ENCODE measurements at regions not wholly inside any gene's neighbourhood (a gene's known extent, or its start where the extent isn't known, plus 50 kb on each side); places are given as distances from the start of the nearest gene placed in this dataset.

GRCh38 chr4:188534297-188534696 is 395.1 kb downstream of the TRIML1 start:
- DNase-seq (ENCODE audit: low read depth in 3 of 3, low spot score in 1 of 3), result no peak

DNA sequence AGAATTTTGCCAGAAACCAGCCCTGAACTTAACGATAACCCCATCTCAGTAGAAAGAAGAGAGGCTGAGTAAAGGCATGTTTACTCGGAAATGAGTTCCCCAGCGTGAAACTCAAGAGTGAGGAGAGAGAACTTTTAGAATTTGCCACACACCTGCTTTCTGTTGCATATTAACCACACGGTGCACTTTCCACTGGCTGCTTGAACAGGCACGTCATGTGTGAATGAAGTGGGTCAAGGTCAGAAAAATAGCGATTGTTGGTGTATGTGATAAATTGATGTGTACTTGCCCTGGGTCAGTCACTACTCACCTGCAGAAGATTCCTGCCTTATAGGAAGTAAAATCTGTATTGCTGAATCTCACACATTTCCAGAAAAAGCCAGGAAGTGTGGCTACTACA is 395.7 kb downstream of the TRIML1 start:
- DNase-seq (ENCODE audit: low read depth in 3 of 3, low spot score in 1 of 3), result no peak

GRCh38 chr4:188536826-188537225 is 397.6 kb downstream of the TRIML1 start:
- no peak for DNase-seq (ENCODE audit: low read depth in 3 of 3, low spot score in 1 of 3)

GRCh38 chr4:188550296-188550695 is 411.1 kb downstream of the TRIML1 start:
- DNase-seq (ENCODE audit: low read depth in 3 of 3, low spot score in 1 of 3), result no peak

DNA sequence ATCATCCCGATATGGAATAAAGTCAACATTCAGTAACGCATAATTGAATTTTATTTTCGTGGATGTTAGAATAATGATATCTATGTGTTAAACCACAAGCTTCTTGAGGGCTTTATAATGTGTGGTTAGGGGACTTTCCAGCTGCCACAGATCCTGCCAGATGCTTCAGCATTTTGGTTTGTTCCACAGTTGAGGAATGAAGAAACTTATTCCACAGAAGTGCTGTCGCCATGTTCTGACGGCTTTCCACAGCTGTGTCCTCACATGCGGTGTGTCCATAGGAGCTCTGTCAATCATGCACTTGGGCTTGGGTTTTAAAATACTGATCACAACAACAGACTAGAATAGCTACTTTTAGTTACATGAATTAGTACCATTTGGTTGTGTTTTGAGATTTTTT is 411.9 kb downstream of the TRIML1 start:
- DNase-seq (ENCODE audit: low read depth in 3 of 3, low spot score in 1 of 3), result no peak

GRCh38 chr4:188552741-188553275 is 413.6 kb downstream of the TRIML1 start:
- DNase-seq (ENCODE audit: low read depth in 3 of 3, low spot score in 1 of 3), result no peak

DNA sequence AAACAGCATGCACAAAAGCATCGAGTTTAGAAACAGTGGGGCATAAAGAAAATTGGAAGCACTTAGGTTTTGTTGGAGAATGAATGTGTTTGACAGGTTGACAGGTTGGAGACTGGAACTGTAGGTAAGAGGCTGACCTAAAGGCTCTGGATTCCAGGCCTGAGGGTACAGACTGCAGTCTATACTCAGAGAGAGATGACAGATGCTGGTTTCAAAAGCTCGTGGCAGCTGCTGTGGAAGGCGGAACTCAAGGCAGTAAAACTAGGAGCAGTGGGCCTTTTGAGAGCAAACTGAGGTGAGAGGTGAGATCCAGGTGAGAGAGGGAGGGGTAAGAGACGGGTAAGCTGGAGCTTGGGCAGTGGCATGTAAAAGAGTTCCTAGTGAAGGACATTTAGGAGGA is 415.2 kb downstream of the TRIML1 start:
- no peak for DNase-seq (ENCODE audit: low read depth in 3 of 3, low spot score in 1 of 3)

GRCh38 chr4:188573104-188573503 is 433.9 kb downstream of the TRIML1 start:
- DNase-seq (ENCODE audit: low read depth in 3 of 3, low spot score in 1 of 3), result no peak

DNA sequence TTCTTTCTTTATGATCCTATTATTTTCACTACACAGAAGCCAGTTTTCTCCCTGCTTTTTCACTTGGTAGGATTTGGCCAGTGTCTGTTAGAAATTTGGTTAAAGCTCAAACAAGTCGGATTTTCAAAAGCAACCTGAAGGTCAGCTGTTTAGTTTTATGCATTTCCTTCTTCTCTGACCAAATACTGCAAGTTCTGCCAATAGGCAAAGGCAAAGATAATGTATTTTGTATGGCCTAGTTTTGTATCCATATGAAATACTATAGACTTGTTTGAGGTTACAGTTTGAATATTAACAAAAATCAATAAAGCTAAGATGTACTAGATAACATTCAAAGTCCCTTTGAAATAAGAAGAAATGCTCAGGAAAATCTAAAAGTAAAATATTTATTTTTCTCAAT is 439.4 kb downstream of the TRIML1 start:
- DNase-seq (ENCODE audit: low read depth in 3 of 3, low spot score in 1 of 3), result no peak

- DNase-seq (ENCODE audit: low read depth in 3 of 3, low spot score in 1 of 3), result no peak
These were observed 456.8 kb downstream of the TRIML1 start for GRCh38 chr4:188596021-188596420.

DNA sequence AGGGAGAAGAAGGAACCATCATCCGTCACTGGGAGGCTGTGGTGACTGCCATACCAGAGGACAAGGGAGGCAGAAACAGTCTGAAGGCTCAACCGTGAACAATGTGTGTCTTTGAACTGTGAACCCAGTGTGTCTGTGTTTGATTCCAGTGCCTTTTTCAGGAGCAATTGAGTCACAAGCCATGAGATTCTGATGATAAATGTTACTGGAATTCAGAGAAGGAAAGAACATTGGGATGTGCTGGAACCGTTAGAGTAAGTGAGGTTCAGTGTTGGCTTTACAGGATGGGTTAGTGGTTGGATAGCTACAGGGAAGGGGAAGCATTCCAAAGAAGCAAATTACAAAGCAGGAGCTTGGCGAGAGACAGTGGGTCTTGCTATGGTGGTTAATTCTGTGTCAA is 464.4 kb downstream of the TRIML1 start:
- DNase-seq (ENCODE audit: low read depth in 3 of 3, low spot score in 1 of 3), result no peak

DNA sequence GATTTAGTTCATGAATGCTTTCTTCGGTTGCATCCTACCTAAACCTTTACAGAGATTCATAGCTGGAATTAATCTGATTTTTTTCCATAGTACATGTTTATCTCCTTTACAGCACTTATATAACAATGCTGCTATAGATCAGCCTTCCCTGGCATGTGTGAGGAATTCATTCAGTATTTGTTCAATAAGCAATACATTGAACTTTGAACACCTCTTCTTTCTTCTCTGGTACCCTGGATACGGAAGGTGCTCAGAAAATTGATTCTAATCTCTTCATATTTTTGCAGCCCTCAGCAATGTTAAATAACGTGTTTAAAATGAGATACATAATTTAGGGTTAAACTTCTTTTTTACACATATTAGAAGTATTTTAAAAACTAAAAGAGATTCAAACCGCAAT is 467.4 kb downstream of the TRIML1 start:
- no peak for DNase-seq (ENCODE audit: low read depth in 3 of 3, low spot score in 1 of 3)

GRCh38 chr4:188611143-188611542 is 471.9 kb downstream of the TRIML1 start:
- DNase-seq (ENCODE audit: low read depth in 3 of 3, low spot score in 1 of 3), result no peak

GRCh38 chr4:188612659-188613058 is 473.4 kb downstream of the TRIML1 start:
- no peak for DNase-seq (ENCODE audit: low read depth in 3 of 3, low spot score in 1 of 3)

DNA sequence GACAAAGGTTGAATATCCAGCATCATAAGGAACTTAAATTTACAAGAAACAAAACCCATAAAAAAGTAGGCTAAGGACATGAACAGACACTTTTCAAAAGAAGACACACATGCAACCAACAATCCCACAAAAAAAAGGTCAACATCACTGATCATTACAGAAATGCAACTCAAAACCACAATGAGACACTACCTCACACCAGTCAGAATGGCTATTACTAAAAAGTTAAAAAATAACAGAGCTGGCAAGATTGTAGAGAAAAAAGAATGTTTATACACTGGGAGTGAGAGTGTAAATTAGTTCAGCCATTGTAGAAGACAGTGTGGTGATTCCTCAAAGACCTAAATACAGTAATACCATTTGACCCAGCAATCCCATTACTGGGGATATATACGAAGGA is 474.7 kb downstream of the TRIML1 start:
- DNase-seq (ENCODE audit: low read depth in 3 of 3, low spot score in 1 of 3), result no peak

GRCh38 chr4:188619456-188620149 is 480.4 kb downstream of the TRIML1 start:
- DNase-seq (ENCODE audit: low read depth in 3 of 3, low spot score in 1 of 3), result no peak

GRCh38 chr4:188620608-188621007 is 481.4 kb downstream of the TRIML1 start:
- DNase-seq (ENCODE audit: low read depth in 3 of 3, low spot score in 1 of 3), result no peak

GRCh38 chr4:188623314-188623854 is 484.1 kb downstream of the TRIML1 start:
- DNase-seq (ENCODE audit: low read depth in 3 of 3, low spot score in 1 of 3), result no peak

DNA sequence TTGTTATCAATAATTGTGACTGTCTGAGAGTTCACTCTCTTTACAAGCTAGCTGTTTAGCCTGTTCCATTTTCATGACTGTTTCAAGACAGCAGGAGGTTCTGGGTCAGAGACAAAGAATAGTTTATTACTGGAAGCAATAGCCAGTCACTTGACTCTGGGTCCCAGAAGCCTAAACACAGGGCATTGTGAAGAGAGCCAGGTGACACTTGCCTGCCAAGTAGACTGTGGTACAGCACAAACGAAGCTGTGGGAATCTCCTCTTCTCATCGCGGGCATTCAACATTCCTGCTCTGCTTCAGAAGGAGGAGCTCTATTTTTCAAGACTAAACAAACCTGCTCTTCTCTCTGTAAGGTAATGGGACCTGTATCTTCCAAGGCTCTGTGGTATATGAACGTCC is 485.1 kb downstream of the TRIML1 start:
- DNase-seq (ENCODE audit: low read depth in 3 of 3, low spot score in 1 of 3), result no peak

DNA sequence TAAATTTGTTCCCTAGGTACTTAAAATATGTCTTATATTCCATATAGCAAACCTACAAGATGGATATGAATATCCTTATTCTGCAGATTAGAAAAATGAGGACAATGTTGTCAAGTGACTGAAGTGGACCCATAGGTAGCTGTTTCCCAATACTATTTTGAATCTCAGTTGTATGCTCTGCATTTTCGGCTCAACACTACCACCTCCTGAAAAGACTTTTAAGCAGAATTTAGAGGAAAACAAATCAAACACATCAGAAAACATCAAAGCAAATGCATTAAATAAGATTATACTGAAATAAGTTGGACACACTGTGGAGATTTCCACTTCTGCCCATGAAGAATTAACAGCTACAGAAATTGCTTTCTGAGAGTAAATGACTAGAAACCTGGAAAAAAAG is 488.7 kb downstream of the TRIML1 start:
- no peak for DNase-seq (ENCODE audit: low read depth in 3 of 3, low spot score in 1 of 3)

DNA sequence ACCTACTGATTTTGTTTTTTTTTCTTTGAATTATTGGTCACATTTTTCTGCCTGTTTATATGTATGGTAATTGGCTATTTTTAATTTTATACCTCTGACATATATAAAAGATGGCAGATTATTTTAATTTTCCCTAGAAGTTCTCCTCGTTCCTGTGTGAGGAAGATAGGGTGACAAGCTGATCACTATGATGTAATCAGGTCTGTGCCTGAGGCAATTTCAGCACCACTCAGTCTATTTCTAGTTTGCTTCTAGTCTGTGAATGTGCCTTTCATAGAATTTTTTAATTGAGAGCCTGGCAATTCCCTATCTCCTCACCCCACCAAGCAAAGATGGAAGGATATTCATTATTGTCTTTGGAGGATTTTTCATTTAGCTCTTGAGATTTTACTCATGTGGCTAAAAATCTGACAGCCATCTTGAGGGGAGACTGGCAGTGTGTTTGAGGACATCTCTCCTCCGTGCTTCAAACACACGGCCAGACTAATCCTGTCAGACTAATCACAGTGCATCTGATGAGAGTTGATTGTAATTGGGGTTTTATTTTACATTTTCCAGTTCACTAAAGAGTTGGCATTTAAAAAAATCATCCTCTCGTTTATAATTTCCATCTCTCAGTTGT is 500.3 kb downstream of the TRIML1 start:
- DNase-seq (ENCODE audit: low read depth in 3 of 3, low spot score in 1 of 3), result no peak

DNA sequence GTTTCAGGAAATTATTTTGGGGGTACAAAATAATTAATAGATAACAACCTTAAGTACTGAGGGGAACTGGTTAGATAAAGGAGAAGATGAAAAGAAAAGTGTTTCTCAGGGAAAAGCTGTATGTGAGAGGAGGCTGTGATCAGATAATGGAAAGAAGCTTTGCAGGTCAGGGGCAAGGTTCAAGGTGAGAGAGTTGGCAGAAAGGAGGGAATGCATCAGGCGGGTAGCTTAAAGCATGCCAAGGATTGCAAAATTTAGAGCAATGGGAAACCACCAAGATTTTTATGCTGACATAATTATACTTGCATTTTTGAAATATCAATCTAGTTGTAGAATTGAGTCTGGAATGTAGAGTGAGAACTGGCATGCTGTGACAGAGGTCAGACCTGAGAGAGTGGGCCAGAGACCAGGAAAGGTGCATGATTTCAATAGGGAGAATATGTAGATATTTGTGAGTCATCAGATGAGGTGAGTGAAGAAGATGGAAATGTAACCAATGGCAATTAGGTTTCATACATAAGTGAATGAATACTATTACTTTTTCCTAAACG is 508.7 kb downstream of the TRIML1 start:
- DNase-seq (ENCODE audit: low read depth in 3 of 3, low spot score in 1 of 3), result no peak
